GM23248 (cell line): ENCODE measurements at regions not wholly inside any gene's neighbourhood (a gene's known extent, or its start where the extent isn't known, plus 50 kb on each side); places are given as distances from the start of the nearest gene placed in this dataset.
A peak's percentile ranks its signal among the peaks of the same experiment; 100 is the strongest.

ENCODE experiments used
- DNase-seq: peaks from one replicate; pipeline ENCODE4 v3.0.0-alpha.2; 2015
- H2AFZ ChIP-seq: fragments of 200-600 bp; sonication (generic); 2 replicates; pipeline ENCODE4 v1.6.1; 2016; ENCODE audit warnings: antibody characterized with exemption
- H3F3A ChIP-seq: fragments of 200-600 bp; sonication (generic); 2 replicates; pipeline ENCODE4 v1.6.1; 2016; ENCODE audit warnings: mild to moderate bottlenecking, antibody characterized with exemption, mixed run types; ENCODE audit not compliant: insufficient read depth
- H3K27ac ChIP-seq: fragments of 200-600 bp; sonication (generic); 2 replicates; pipeline ENCODE4 v1.5.1; 2016; ENCODE audit warnings: mild to moderate bottlenecking
- H3K27me3 ChIP-seq: fragments of 200-600 bp; sonication (generic); replicated peaks from 2 replicates; pipeline ENCODE4 v1.6.1; 2016; ENCODE audit warnings: mild to moderate bottlenecking; ENCODE audit not compliant: insufficient read depth
- H3K36me3 ChIP-seq: fragments of 200-600 bp; sonication (generic); 2 replicates; pipeline ENCODE4 v1.6.1; 2016; ENCODE audit warnings: low read depth, mild to moderate bottlenecking
- H3K4me1 ChIP-seq: fragments of 200-600 bp; sonication (generic); 2 replicates; pipeline ENCODE4 v1.6.1; 2016; ENCODE audit warnings: mild to moderate bottlenecking; ENCODE audit not compliant: insufficient read depth
- H3K4me2 ChIP-seq: fragments of 200-600 bp; sonication (generic); one replicate; pipeline ENCODE4 v1.6.1; 2016; ENCODE audit warnings: mild to moderate bottlenecking; ENCODE audit not compliant: unreplicated experiment
- H3K4me3 ChIP-seq: fragments of 200-600 bp; sonication (generic); 2 replicates; pipeline ENCODE4 v1.5.1; 2016; ENCODE audit warnings: mild to moderate bottlenecking
- H3K79me2 ChIP-seq: fragments of 200-600 bp; sonication (generic); 2 replicates; pipeline ENCODE4 v1.6.1; 2016; ENCODE audit warnings: mild to moderate bottlenecking; ENCODE audit not compliant: insufficient read depth
- H3K9ac ChIP-seq: fragments of 200-600 bp; sonication (generic); 2 replicates; pipeline ENCODE4 v1.6.1; 2016; ENCODE audit warnings: mild to moderate bottlenecking
- H3K9me2 ChIP-seq: fragments of 200-600 bp; sonication (generic); 2 replicates; pipeline ENCODE4 v1.6.1; 2016; ENCODE audit warnings: mixed run types, mild to moderate bottlenecking, moderate library complexity; ENCODE audit not compliant: insufficient read depth
- H3K9me3 ChIP-seq: fragments of 200-600 bp; sonication (generic); one replicate; pipeline ENCODE4 v1.6.1; 2017; ENCODE audit warnings: low read depth
- H4K20me1 ChIP-seq: fragments of 200-600 bp; sonication (generic); 2 replicates; pipeline ENCODE4 v1.6.0; 2016; ENCODE audit not compliant: insufficient read depth
- EZH2 ChIP-seq: fragments of 200-600 bp; sonication (generic); IDR thresholded peaks from 2 replicates; pipeline ENCODE4 v1.6.1; 2018; ENCODE audit warnings: antibody characterized with exemption, mild to moderate bottlenecking; ENCODE audit not compliant: insufficient read depth, poor library complexity, severe bottlenecking
- EZH2phosphoT487 ChIP-seq: fragments of 200-600 bp; sonication (generic); IDR thresholded peaks from 2 replicates; pipeline ENCODE4 v1.6.1; 2018; ENCODE audit warnings: antibody characterized with exemption, moderate library complexity, mild to moderate bottlenecking, low read depth; ENCODE audit not compliant: insufficient read depth
- WGBS, 2 experiments: methylation state at CpG; one replicate each; pipeline ENCODE4 v1.1.6; 2015 to 2017; ENCODE audit warnings: low lambda C conversion rate in 2 of 2, low coverage in 1 of 2; ENCODE audit errors: missing lambda C conversion rate in 2 of 2; 5-methylcytosine and 5-hydroxymethylcytosine counted together
- in situ Hi-C: fragments of 300-500 bp; cut with MboI; formaldehyde crosslinking; loops from 2 replicates; pipeline ENCODE4 v1.15.0; 2020

GRCh38 chr10:18777258-18777657 is 118.0 kb downstream of the ARL5B start:
- no peak for DNase-seq
- 72 to 75% methylated on average over 8 of the region's 8 CpGs for WGBS, 2 experiments
- in situ Hi-C loops: no loop called here
- Histone ChIP-seq H4K20me1 (no peaks in the 10 kb centered on the region), H3K9me3 (no peaks in the 10 kb centered on the region), H3K9me2 (no peaks in the 10 kb centered on the region), H3K4me3 (no peak overlapping the region), H3K79me2 (no peaks in the 10 kb centered on the region), H3F3A (no peaks in the 10 kb centered on the region), H3K4me2 (no peak overlapping the region), H3K4me1 (no peaks in the 10 kb centered on the region), H2AFZ (no peak overlapping the region), H3K27me3 (no peaks in the 10 kb centered on the region), H3K36me3 (no peaks in the 10 kb centered on the region), H3K27ac (no peak overlapping the region), H3K9ac (no peak overlapping the region)
- no peak for TF ChIP-seq EZH2phosphoT487
- TF ChIP-seq EZH2: no peak

DNA sequence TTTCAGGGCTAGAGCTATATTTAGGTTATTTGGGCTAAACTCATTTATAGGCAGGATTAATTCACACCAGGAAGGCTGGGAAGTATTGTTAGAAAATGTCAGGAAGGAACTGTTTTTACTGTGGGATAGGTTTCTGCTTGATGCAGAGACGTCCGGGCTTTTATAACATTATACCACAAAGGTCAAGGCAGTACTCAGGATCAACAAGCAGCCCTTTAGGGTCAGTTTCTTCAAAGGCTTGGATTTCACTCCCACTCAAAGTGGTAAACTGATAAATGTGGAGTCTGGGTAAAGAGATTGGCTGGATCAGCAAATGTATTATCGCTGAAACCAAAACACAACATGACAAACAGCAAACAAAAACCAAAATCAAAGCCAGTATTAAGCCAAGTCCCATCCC is 127.2 kb downstream of the ARL5B start:
- in situ Hi-C loops: no loop called here
- Histone ChIP-seq H3K4me3 (no peak overlapping the region), H3K27me3 (no peaks in the 10 kb centered on the region), H3K9me3 (no peaks in the 10 kb centered on the region), H3F3A (no peaks in the 10 kb centered on the region), H3K27ac (no peak overlapping the region), H3K36me3 (no peaks in the 10 kb centered on the region), H3K9ac (no peak overlapping the region), H3K9me2 (no peaks in the 10 kb centered on the region), H2AFZ (no peak overlapping the region), H3K4me1 (no peaks in the 10 kb centered on the region), H3K79me2 (no peaks in the 10 kb centered on the region), H4K20me1 (no peaks in the 10 kb centered on the region), H3K4me2 (no peak overlapping the region)
- no peak for TF ChIP-seq EZH2phosphoT487
- DNase-seq: no peak
- 62 to 64% methylated on average over 3 of the region's 3 CpGs for WGBS, 2 experiments

DNA sequence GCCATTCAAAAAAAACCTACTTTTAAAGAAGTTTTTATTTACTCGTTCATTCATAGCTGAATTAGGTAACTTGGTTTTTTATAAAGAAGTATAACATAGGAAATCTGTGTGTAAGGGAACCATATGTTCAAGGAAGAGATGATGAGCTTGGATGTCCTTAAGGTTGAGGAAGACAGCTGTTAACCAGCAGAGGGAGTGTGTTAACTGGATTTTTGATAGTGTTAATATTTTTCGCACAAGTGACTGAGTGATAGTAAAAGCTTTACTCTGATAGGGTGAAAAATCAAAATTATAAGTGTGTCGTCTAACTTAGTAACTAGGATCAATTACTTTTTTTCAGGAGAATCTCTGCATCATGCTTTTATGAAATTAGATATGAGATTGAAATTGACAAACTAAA is 134.7 kb downstream of the ARL5B start:
- no peaks in the 10 kb centered on the region for H4K20me1 ChIP-seq
- no peaks in the 10 kb centered on the region for H3K4me1 ChIP-seq
- H3F3A ChIP-seq: no peaks in the 10 kb centered on the region
- H3K4me3 ChIP-seq: no peak overlapping the region
- in situ Hi-C loops: no loop called here
- no peak overlapping the region for H3K27ac ChIP-seq
- no peaks in the 10 kb centered on the region for H3K79me2 ChIP-seq
- peak; percentile 32 for DNase-seq
- H3K9me3 ChIP-seq: no peaks in the 10 kb centered on the region
- H3K27me3 ChIP-seq: no peaks in the 10 kb centered on the region
- H2AFZ ChIP-seq: no peak overlapping the region
- no peaks in the 10 kb centered on the region for H3K36me3 ChIP-seq
- TF ChIP-seq EZH2 (no peak), EZH2phosphoT487 (no peak)
- H3K9me2 ChIP-seq: no peaks in the 10 kb centered on the region
- WGBS, 2 experiments: 1 to 4% methylated on average over 3 of the region's 3 CpGs
- H3K9ac ChIP-seq: no peak overlapping the region
- no peak overlapping the region for H3K4me2 ChIP-seq

DNA sequence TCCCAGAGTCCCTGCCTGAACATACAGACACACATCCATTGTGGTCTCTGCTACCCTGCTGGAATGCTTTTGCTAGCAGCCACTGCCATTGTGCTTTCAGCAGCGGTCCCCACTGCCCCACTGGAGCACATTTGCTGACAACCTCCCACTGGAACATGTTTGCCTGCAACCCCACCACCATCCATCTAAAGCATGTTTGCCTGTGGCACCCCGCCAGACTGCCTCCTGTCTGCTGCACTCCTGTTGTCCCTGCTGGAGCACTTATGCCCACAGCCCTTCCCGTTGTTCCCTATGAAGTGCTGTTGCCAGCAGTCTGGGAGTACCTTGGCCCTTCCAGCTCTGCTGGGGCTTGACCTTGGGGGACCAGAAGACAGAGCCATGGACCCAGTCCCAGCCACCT is 136.3 kb downstream of the ARL5B start:
- Histone ChIP-seq H4K20me1 (no peaks in the 10 kb centered on the region), H3K4me2 (no peak overlapping the region), H3K27me3 (no peaks in the 10 kb centered on the region), H2AFZ (no peak overlapping the region), H3F3A (no peaks in the 10 kb centered on the region), H3K79me2 (no peaks in the 10 kb centered on the region), H3K27ac (no peak overlapping the region), H3K36me3 (no peaks in the 10 kb centered on the region), H3K4me1 (no peaks in the 10 kb centered on the region), H3K9ac (no peak overlapping the region), H3K9me3 (no peaks in the 10 kb centered on the region), H3K9me2 (no peaks in the 10 kb centered on the region), H3K4me3 (no peak overlapping the region)
- no peak for DNase-seq
- 36 to 47% methylated on average over 3 of the region's 3 CpGs for WGBS, 2 experiments
- in situ Hi-C loops: no loop called here
- no peak for TF ChIP-seq EZH2phosphoT487
- TF ChIP-seq EZH2: no peak

DNA sequence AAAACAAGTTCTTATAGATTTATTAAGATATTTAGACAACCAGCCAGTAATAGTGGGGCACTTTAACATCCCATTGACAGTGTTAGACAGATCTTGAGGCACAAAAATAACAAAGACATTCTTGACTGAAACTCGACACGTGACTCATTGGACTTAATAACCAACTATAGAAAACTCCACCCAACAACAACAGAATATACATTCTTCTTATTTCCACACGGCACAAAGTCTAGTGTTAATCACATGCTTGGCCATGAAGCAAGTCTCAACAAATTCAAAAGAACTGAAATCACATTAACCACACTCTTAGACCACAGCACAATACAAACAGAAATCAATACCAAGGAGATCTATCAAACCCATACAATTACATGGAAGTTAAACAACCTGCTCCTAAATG is 138.1 kb downstream of the ARL5B start:
- no peak for DNase-seq
- in situ Hi-C loops: no loop called here
- Histone ChIP-seq H3K4me1 (no peaks in the 10 kb centered on the region), H3K9me3 (no peaks in the 10 kb centered on the region), H3K4me3 (no peak overlapping the region), H3K9ac (no peak overlapping the region), H3F3A (no peaks in the 10 kb centered on the region), H4K20me1 (no peaks in the 10 kb centered on the region), H3K4me2 (no peak overlapping the region), H2AFZ (no peak overlapping the region), H3K27me3 (no peaks in the 10 kb centered on the region), H3K79me2 (no peaks in the 10 kb centered on the region), H3K9me2 (no peaks in the 10 kb centered on the region), H3K27ac (no peak overlapping the region), H3K36me3 (no peaks in the 10 kb centered on the region)
- TF ChIP-seq EZH2phosphoT487 (no peak), EZH2 (no peak)
- 48 to 53% methylated on average over 3 of the region's 3 CpGs for WGBS, 2 experiments
